OCI-LY3 (cell line): ENCODE measurements at regions not wholly inside any gene's neighbourhood (a gene's known extent, or its start where the extent isn't known, plus 50 kb on each side); places are given as distances from the start of the nearest gene placed in this dataset.

Experiments
- H2AFZ ChIP-seq: fragments of 200-600, 300-600 bp; shearing (Covaris generic); 2 replicates; pipeline ENCODE4 v1.6.0; 2014; ENCODE audit warnings: antibody characterized with exemption, low read depth, low read length
- H3K27ac ChIP-seq: fragments of 200-600, 300-600 bp; sonication (generic); 2 replicates; pipeline ENCODE4 v1.5.1; 2014; ENCODE audit warnings: mild to moderate bottlenecking, low read length, moderate library complexity, mixed read lengths
- H3K27me3 ChIP-seq: fragments of 200-600, 300-600 bp; sonication (generic); 2 replicates; pipeline ENCODE4 v1.6.1; 2014; ENCODE audit warnings: low read depth, low read length, mixed read lengths
- H3K36me3 ChIP-seq: fragments of 200-600, 300-600 bp; sonication (generic); replicated peaks from 2 replicates; pipeline ENCODE3; 2014; ENCODE audit warnings: low read depth, low read length, mixed read lengths
- H3K4me1 ChIP-seq: fragments of 300-600, 200-600 bp; sonication (generic); 2 replicates; pipeline ENCODE4 v1.6.1; 2014; ENCODE audit warnings: low read length, mixed read lengths
- H3K4me2 ChIP-seq: fragments of 200-600, 300-600 bp; sonication (generic); 2 replicates; pipeline ENCODE4 v1.6.1; 2014; ENCODE audit warnings: low read length, mixed read lengths
- H3K4me3 ChIP-seq: fragments of 300-600, 200-600 bp; sonication (generic); 2 replicates; pipeline ENCODE4 v1.5.1; 2014; ENCODE audit warnings: antibody characterized with exemption, mild to moderate bottlenecking, low read length, moderate library complexity
- H3K79me2 ChIP-seq: fragments of 300-600, 200-600 bp; shearing (Covaris generic); 2 replicates; pipeline ENCODE4 v1.6.1; 2014; ENCODE audit warnings: mild to moderate bottlenecking, low read length, mixed read lengths
- H3K9ac ChIP-seq: fragments of 300-600, 200-600 bp; shearing (Covaris generic); 2 replicates; pipeline ENCODE4 v1.6.0; 2014; ENCODE audit warnings: mild to moderate bottlenecking, low read length, moderate library complexity
- H3K9me3 ChIP-seq: fragments of 200-600, 300-600 bp; shearing (Covaris generic); 2 replicates; pipeline ENCODE4 v1.6.1; 2014; ENCODE audit warnings: low read length, mixed read lengths; ENCODE audit not compliant: insufficient read depth
- H4K20me1 ChIP-seq: fragments of 200-600, 300-600 bp; sonication (generic); 2 replicates; pipeline ENCODE4 v1.6.1; 2016; ENCODE audit warnings: low read length, mixed read lengths; ENCODE audit not compliant: insufficient read depth
- EZH2phosphoT487 ChIP-seq: fragments of 200-600 bp; shearing (Covaris generic); IDR thresholded peaks from 2 replicates; pipeline ENCODE4 v1.6.1; 2018; ENCODE audit warnings: antibody characterized with exemption, mixed run types, low read depth
- TF ChIP-seq, protein P1 (sequence below): fragments of 200-600, 300-600 bp; sonication (generic); IDR thresholded peaks from 2 replicates; pipeline ENCODE4 v1.5.1; 2014; ENCODE audit warnings: antibody characterized with exemption, low read length, low read depth

DNA sequence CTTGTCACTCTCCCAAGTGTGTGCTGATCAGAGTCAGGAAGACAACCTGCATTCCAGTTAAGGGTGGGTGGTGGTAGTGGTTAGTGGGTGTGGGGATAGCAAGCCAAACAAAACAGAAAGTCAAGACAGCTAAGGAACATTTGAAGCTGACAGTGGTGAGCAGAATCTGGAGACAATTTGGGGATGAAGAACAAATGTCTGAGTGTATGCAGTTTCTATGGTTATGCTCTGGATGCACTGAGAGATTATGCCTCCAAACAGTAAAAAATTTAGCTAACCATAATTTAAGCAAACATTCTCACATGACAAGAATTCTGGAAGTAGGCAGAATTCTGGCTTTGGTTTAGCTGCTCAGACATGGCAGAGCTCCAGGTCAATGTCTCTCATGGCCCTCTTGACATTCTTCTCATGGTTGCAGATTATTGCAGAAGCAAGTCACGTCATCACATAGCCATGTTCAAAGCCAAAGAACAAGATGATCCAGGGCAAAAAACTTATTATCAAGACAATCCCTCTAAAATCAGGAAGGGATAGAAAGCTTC lies 148.7 kb downstream of the LURAP1L start:
- Histone ChIP-seq H3K9me3 (no peaks in the 10 kb centered on the region), H3K27ac (no peak overlapping the region), H3K4me2 (no peak overlapping the region), H3K4me1 (peaks cover 5% of the 10 kb centered on the region; the same call in 1 of the 2 replicates), H3K4me3 (no peak overlapping the region), H3K79me2 (no peaks in the 10 kb centered on the region), H3K27me3 (no peaks in the 10 kb centered on the region), H4K20me1 (no peaks in the 10 kb centered on the region), H3K36me3 (no peaks in the 10 kb centered on the region), H3K9ac (no peak overlapping the region), H2AFZ (no peak overlapping the region)
- TF ChIP-seq EZH2phosphoT487, result no peak
- TF ChIP-seq, protein P1, sequence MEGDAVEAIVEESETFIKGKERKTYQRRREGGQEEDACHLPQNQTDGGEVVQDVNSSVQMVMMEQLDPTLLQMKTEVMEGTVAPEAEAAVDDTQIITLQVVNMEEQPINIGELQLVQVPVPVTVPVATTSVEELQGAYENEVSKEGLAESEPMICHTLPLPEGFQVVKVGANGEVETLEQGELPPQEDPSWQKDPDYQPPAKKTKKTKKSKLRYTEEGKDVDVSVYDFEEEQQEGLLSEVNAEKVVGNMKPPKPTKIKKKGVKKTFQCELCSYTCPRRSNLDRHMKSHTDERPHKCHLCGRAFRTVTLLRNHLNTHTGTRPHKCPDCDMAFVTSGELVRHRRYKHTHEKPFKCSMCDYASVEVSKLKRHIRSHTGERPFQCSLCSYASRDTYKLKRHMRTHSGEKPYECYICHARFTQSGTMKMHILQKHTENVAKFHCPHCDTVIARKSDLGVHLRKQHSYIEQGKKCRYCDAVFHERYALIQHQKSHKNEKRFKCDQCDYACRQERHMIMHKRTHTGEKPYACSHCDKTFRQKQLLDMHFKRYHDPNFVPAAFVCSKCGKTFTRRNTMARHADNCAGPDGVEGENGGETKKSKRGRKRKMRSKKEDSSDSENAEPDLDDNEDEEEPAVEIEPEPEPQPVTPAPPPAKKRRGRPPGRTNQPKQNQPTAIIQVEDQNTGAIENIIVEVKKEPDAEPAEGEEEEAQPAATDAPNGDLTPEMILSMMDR, result no peak

DNA sequence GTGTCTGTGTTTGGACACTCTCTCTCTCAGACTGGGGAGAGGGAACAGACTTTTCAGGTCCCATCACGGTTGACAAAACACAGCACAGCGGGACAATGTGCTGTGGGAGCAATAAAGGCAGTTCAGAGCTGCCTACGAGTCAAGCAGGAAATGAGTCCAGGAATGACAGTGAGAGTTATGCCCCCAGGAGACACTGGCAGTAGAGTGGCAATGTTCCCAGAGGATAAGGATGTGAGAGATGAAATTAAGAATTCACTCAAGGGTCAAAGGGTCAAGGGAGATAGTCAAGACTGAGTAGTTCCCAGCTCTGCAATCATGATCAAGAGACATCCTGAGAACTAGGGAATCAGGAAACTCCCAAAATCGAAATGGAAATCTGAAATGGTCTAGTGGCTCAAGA lies 156.1 kb downstream of the LURAP1L start:
- Histone ChIP-seq H3K79me2 (no peaks in the 10 kb centered on the region), H3K4me3 (no peak overlapping the region), H2AFZ (no peak overlapping the region), H3K4me2 (no peak overlapping the region), H3K4me1 (peaks cover 30% of the 10 kb centered on the region), H4K20me1 (no peaks in the 10 kb centered on the region), H3K27me3 (no peaks in the 10 kb centered on the region), H3K9ac (no peak overlapping the region), H3K9me3 (no peaks in the 10 kb centered on the region), H3K36me3 (no peaks in the 10 kb centered on the region), H3K27ac (no peak overlapping the region)
- no peak for TF ChIP-seq EZH2phosphoT487
- TF ChIP-seq, protein P1, result no peak

DNA sequence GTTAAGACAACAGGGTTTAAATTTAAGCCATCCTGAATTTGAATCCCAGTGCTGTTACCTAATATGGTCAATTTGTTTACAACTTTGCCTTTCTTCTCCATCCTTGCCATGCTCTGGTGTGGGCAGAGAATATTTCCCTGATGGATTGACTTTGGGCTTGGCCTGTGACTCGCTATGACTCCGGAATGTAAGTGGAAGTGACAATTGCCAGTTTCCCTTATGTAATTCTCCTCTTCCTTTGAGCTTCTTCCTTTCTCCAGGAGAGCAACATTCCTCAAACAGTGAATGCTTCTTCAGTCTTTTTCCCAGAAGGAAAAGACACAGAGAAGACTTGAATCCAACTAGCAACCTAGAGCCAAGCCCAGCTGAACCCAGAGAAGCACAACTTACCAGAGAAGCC lies 159.1 kb downstream of the LURAP1L start:
- H4K20me1 ChIP-seq, result no peaks in the 10 kb centered on the region
- H3K27ac ChIP-seq, result peak overlapping the region; percentile 81
- H3K9me3 ChIP-seq, result no peaks in the 10 kb centered on the region
- H3K4me2 ChIP-seq, result peak overlapping the region; percentile 68
- H3K27me3 ChIP-seq, result no peaks in the 10 kb centered on the region
- H3K36me3 ChIP-seq, result no peaks in the 10 kb centered on the region
- no peaks in the 10 kb centered on the region for H3K79me2 ChIP-seq
- TF ChIP-seq EZH2phosphoT487, result no peak
- TF ChIP-seq, protein P1, result no peak
- H2AFZ ChIP-seq, result peak overlapping the region; percentile 20; the same call in 1 of the 2 replicates
- H3K9ac ChIP-seq, result peak overlapping the region; percentile 57; the same call in 1 of the 2 replicates
- peaks cover 29% of the 10 kb centered on the region for H3K4me1 ChIP-seq
- no peak overlapping the region for H3K4me3 ChIP-seq

DNA sequence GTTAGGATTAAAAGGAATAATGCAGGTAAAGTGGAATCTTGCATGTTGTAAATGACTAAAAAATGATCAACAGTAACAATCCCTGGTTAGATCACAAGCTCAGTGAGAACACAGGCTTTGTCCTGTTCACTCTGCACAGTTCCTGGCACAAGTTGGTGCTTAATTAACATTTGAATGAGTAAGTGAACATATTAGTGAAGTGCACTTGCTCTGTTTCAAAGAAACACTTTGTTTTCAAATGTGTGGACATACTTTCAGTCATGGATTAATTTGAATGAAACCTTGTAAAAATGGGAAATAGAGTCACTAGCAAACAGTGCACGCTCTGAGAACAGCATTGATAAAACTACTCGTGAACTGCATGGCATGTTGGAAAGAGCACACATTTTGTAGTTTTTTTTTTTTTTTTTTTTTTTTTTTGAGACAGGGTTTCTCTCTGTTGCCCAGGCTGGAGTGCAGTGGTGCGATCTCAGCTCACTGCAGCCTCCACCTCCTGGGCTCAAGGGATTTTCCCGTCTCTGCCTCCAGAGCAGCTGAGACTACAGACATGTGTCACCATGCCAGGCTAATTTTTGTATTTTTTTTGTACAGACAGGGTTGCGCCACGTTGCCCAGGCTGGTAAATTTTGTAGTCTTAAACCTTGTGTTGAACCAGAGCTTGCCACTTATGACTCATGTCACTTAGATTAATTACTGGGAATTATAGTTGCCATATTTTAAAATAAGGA lies 159.9 kb downstream of the LURAP1L start:
- H3K9me3 ChIP-seq, result no peaks in the 10 kb centered on the region
- H3K79me2 ChIP-seq, result no peaks in the 10 kb centered on the region
- TF ChIP-seq, protein P1, result no peak
- no peak for TF ChIP-seq EZH2phosphoT487
- peak overlapping the region; percentile 51 for H3K4me3 ChIP-seq
- H3K4me2 ChIP-seq, result peak overlapping the region; percentile 68
- no peaks in the 10 kb centered on the region for H3K27me3 ChIP-seq
- no peaks in the 10 kb centered on the region for H4K20me1 ChIP-seq
- peak overlapping the region; percentile 57; the same call in 1 of the 2 replicates for H3K9ac ChIP-seq
- H3K4me1 ChIP-seq, result peaks cover 29% of the 10 kb centered on the region
- no peaks in the 10 kb centered on the region for H3K36me3 ChIP-seq
- H3K27ac ChIP-seq, result peak overlapping the region; percentile 81
- H2AFZ ChIP-seq, result peak overlapping the region; percentile 20; the same call in 1 of the 2 replicates
